ENCODE measurements at regions not wholly inside any gene's neighbourhood (a gene's known extent, or its start where the extent isn't known, plus 50 kb on each side); places are given as distances from the start of the nearest gene placed in this dataset.
"Not testable (repeated sequence)": the region's sequence is repeated elsewhere in the genome, so short reads cannot be mapped to it uniquely, and the experiment has no call there.

DNA sequence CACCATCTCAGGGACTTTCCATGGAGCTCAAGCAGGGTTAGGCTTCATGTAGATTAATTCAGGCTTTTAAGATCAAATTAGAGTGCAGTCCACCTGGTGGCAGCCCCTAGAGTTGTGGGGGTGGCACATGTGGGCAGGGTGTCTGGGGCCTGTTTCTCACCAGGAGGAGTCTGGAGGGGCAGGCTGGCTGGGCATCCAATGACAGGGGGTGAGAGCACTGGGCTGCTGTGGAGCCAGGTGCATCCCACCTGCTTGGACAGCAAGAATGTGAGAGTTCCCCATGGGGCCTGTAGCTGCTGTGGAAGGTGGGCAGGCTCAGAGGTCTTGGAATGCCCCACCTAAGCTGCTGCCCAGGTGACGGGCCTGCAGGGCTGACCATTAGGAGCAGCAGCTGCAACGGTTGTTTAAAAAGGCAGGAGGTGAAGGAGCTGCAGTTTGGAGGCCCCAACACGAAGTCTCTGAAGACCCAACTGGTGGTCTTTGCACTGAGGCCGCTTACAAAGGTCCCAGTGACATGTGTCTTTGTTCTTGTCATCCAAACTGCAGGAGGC lies 686.3 kb upstream of the HS6ST1 start:
- no peak for DNase-seq

- DNase-seq: no peak
These were observed 687.6 kb upstream of the HS6ST1 start for GRCh38 chr2:129006135-129006886.

DNA sequence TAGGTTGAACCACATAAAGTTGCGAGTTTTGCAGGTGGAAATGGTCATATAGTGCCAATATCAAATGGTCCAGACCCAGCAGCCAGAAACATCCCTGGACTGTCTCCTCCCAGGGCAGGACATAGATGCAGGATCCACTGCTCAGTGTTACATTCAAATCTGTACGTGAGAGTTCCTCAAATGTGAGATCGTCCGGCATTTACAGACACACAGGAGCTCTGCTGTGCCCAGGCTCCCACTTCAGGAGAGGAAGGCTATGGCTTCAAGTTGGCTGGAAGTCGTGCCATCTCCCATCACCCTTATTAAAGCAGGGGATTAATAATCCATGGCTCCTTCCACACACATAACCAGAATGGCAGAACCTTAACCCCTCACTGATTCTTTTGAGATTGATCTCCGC lies 688.2 kb upstream of the HS6ST1 start:
- DNase-seq: no peak

DNA sequence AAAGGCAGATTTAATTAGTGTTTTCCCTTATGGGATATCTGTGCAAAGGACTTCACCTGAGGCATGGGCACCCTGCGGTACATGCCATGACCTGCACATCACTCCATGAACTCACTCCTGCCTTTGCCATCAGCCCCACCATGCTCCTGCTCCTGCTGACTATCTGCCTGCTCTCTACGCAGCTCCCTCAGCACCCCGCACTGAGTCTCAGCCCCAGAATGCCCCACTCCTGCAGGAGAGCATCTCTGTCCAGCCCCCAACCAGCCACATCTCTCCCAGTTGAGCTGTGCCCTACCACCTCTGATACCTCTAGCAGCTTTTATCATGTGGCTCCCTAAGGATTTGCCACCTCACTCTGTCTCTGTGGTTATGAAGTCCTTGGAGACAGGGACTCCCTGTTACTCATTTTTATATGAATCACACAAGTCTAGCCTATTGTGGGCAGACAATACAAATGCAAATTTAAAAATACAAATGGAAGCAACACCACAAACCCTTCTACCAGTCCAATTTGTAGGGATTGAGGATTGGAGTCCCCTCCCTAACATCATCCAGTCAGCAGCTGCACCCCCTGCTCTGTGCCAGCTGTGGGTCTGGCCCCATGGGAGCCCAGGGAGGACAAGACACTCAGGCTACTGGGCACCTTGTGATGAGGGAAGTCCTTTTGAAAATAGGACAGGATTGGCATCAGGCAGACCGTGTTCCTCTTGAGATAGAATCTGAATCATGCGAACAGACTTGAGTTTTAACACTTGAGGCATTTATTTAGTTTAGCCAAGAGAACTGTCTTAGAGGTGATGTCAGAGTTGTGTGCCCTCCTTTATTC lies 689.6 kb upstream of the HS6ST1 start:
- no peak for DNase-seq

GRCh38 chr2:129008881-129009554 lies 690.4 kb upstream of the HS6ST1 start:
- DNase-seq: no peak

GRCh38 chr2:129009555-129010146 lies 691.0 kb upstream of the HS6ST1 start:
- no peak for DNase-seq

DNA sequence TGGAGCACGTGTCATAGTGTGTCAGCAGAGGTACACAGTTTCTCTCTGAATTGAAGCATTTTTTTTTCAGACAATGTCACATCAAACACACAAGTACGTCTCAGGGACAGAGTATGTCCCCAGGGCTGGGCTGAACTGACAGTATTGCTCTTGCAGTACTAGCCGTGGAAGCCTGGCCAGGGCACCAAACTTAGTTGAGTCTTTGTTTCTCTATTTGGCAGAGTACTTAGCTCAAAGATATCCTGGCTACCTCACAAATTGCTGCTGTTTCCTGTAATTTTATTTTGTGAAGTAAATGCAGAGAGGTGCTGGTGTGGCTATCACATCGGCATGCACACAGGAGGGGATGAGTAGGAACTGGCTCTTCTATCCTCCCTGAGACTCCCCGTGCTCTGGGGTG lies 691.6 kb upstream of the HS6ST1 start:
- DNase-seq: no peak

DNA sequence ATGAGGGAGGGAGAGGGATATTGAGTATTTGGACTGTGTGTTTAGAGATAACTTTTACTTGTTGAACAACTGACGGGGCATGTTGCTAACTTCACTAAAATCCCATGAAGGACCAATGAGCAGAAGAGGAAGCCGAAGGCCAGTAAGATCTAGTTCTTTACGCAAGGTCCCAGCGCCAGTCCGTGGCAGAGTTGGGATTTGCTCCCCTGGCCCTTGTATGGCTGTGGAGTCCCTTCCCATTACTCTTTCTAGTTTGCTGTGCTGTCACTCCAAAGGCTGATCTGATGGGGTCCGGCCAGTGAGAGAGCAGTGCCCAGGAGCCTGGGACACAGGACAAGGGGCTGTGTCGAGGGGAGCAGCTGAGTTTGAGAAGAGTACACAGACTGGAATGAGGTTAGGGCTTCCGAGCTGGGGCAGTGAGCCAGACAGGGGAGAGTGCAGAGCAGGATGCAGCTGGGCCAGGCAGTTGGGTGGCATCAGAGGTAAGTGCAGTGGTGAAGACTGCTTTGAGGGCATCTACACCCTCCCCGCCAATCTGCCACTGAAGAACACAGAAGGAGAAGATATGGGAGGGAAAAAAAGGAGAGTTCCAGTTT lies 692.9 kb upstream of the HS6ST1 start:
- no peak for DNase-seq

DNA sequence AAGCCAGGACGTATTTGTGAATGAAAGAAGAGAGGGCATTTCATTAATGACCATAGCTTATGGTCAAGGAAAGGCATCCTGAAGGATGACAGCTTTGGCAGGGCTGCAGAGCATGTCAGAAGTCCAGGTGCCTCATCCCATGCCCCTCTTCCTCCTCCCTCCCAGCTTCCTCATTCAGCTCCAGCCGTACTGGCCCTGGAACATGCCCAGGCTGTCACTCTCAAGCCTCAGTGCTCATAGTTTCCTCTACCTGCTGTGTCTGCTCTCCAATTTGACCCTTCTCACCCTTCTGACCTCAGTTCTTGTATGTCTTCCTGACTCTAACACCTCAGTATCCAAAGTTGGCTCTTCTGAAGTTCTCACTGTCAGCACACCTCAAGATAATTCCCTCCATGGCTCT lies 695.8 kb upstream of the HS6ST1 start:
- no peak for DNase-seq

GRCh38 chr2:129015397-129016285 lies 697.0 kb upstream of the HS6ST1 start:
- no peak for DNase-seq

GRCh38 chr2:129016972-129017371 lies 698.3 kb upstream of the HS6ST1 start:
- DNase-seq: no peak

- no peak for DNase-seq
These were observed 706.1 kb upstream of the HS6ST1 start for GRCh38 chr2:129024796-129025195.

DNA sequence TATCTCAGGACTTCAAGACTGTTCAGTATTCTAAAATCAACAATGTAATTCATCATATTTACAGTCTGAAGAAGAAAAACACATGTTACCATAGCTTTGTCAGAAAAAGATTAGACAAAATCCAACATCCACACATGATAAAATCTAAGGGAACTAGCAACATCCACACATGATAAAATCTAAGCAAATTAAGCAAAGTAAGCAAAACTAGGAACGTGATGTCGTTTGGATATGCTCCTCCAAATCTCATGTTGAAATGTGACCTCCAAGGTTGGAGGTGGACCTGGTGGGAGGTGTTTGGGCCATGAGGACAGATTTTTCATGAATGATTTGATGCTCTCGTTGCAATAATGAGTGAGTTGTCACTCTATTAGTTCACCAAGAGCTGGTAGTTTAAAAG lies 717.3 kb upstream of the HS6ST1 start:
- no peak for DNase-seq

- not testable (repeated sequence) for DNase-seq
These were observed 725.0 kb upstream of the HS6ST1 start for GRCh38 chr2:129043677-129044076.

DNA sequence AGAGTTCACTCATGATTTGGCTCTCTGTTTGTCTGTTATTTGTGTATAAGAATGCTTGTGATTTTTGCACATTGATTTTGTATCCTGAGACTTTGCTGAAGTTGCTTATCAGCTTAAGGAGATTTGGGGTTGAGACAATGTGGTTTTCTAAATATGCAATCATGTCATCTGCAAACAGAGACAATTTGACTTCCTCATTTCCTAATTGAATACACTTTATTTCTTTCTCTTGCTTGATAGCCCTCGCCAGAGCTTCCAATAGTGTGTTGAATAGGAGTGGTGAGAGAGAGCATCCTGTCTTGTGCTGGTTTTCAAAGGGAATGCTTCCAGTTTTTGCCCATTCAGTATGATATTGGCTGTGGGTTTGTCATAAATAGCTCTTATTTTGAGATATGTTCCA lies 727.8 kb upstream of the HS6ST1 start:
- not testable (repeated sequence) for DNase-seq

DNA sequence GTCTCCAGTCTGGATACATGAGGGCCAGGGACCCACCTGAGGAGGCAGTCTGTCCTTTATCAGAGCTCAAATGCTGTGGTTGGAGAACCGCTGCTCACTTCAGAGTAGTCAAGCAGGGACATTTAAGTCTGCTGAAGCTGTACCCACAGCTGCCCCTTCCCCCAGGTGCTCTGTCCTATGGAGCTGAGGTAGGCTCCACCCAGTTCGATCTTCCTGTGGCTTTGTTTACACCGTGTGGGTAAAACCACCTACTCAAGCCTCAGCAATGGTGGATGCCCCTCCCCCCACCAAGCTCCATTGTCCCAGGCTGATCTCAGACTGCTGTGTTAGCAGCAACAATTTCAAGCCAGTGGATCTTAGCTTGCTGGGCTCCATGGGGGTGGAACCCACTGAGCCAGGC lies 731.4 kb upstream of the HS6ST1 start:
- no peak for DNase-seq

DNA sequence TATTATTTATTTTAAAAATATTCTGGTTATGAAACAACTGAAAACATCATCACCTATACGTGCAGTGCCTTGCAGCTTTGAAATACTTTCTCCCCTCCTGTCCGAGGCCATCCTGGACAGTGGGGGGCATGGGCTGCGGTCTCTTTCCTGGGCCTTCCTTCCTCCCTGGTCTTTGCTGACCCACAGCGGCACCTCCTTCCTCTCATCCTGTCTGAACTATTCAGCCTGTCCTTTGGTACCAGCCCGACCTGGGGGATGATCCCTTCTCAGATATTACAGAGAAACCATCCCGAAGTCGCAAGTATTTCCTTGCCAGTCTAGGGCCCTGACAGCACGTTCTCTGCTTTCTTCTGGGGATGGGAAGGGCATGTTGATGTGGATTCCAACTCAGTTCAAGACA lies 736.6 kb upstream of the HS6ST1 start:
- DNase-seq: no peak

DNA sequence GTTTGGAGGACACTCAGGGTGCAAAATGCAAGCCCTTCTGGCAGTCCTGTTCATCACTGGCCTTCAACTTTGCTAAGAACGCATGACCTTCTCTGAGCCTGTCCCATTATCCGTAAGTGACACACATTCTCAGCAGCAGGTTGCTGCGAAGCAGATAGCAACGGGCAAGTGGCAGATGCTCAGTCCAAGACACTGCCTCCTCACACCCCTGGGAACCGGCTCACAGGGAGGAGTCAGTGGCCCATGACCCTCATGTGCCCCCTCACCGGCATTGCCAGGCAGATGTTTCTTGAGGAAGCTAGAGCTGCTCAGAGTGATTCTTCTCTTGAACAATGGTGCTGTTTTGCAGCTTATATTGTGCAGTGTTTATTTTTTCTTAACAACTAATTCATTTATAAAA lies 737.2 kb upstream of the HS6ST1 start:
- no peak for DNase-seq

- DNase-seq: no peak
These were observed 737.8 kb upstream of the HS6ST1 start for GRCh38 chr2:129056309-129056958.

- DNase-seq: no peak
These were observed 738.3 kb upstream of the HS6ST1 start for GRCh38 chr2:129056959-129057317.

DNA sequence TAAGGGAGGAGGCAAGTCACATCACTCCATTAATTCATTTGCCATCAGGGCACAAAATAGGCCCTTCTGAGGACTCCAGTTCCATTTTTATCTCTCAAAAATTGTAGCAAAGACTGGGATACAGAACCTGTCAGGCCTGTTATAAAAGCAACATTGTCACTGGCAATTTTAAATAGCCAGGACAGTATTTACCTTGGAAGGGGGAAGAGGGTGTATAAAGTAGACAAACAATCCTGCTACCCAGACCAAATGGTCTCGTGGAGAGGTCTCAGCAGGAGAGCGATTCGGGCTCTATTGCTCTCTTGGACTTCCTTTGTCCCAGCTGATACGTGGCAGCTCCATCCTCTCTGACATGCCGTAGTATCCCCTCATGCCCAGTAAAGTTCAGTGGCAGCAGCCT lies 740.3 kb upstream of the HS6ST1 start:
- DNase-seq: no peak
